Brain pericyte (primary cell): ENCODE measurements at regions not wholly inside any gene's neighbourhood (a gene's known extent, or its start where the extent isn't known, plus 50 kb on each side); places are given as distances from the start of the nearest gene placed in this dataset.
"Not testable (repeated sequence)": the region's sequence is repeated elsewhere in the genome, so short reads cannot be mapped to it uniquely, and the experiment has no call there.

ENCODE experiments used
- DNase-seq: peaks from one replicate; pipeline ENCODE4 v3.0.0-alpha.2; 2012; ENCODE audit warnings: low read depth, low spot score

- DNase-seq, result no peak
Measured at GRCh38 chr10:4170181-4170580, 385.2 kb upstream of the KLF6 start.

- no peak for DNase-seq
Measured at GRCh38 chr10:4169448-4169847, 384.4 kb upstream of the KLF6 start.

GRCh38 chr10:4167216-4167615 is 382.2 kb upstream of the KLF6 start:
- DNase-seq, result no peak

GRCh38 chr10:4162571-4163286 is 377.7 kb upstream of the KLF6 start:
- no peak for DNase-seq

GRCh38 chr10:4159173-4159572 is 374.2 kb upstream of the KLF6 start:
- no peak for DNase-seq

GRCh38 chr10:4154191-4154715 is 369.2 kb upstream of the KLF6 start:
- no peak for DNase-seq

GRCh38 chr10:4151466-4151865 is 366.5 kb upstream of the KLF6 start:
- DNase-seq, result no peak

- no peak for DNase-seq
Measured at GRCh38 chr10:4150676-4151075, 365.7 kb upstream of the KLF6 start.

GRCh38 chr10:4149460-4149859 is 364.5 kb upstream of the KLF6 start:
- not testable (repeated sequence) for DNase-seq

GRCh38 chr10:4147245-4147644 is 362.2 kb upstream of the KLF6 start:
- DNase-seq, result no peak

- DNase-seq, result no peak
Measured at GRCh38 chr10:4144817-4145216, 359.8 kb upstream of the KLF6 start.

- no peak for DNase-seq
Measured at GRCh38 chr10:4141471-4141870, 356.5 kb upstream of the KLF6 start.

- no peak for DNase-seq
Measured at GRCh38 chr10:4138146-4138721, 353.2 kb upstream of the KLF6 start.

- DNase-seq, result no peak
Measured at GRCh38 chr10:4137299-4137698, 352.3 kb upstream of the KLF6 start.

- no peak for DNase-seq
Measured at GRCh38 chr10:4136121-4136520, 351.1 kb upstream of the KLF6 start.

GRCh38 chr10:4132216-4132556 is 347.2 kb upstream of the KLF6 start:
- no peak for DNase-seq

- DNase-seq, result no peak
Measured at GRCh38 chr10:4131407-4132215, 346.6 kb upstream of the KLF6 start.

- DNase-seq, result no peak
Measured at GRCh38 chr10:4130685-4131084, 345.7 kb upstream of the KLF6 start.

- no peak for DNase-seq
Measured at GRCh38 chr10:4129866-4130477, 345.0 kb upstream of the KLF6 start.

GRCh38 chr10:4127518-4128315 is 342.7 kb upstream of the KLF6 start:
- no peak for DNase-seq

- DNase-seq, result no peak
Measured at GRCh38 chr10:4125776-4126175, 340.8 kb upstream of the KLF6 start.
